Fibroblast of skin of right quadriceps (primary cell): ENCODE measurements at regions not wholly inside any gene's neighbourhood (a gene's known extent, or its start where the extent isn't known, plus 50 kb on each side); places are given as distances from the start of the nearest gene placed in this dataset.
"Not testable (repeated sequence)": the region's sequence is repeated elsewhere in the genome, so short reads cannot be mapped to it uniquely, and the experiment has no call there.

Experiments
- DNase-seq: peaks from one replicate; pipeline ENCODE4 v3.0.0-alpha.2; 2013

DNA sequence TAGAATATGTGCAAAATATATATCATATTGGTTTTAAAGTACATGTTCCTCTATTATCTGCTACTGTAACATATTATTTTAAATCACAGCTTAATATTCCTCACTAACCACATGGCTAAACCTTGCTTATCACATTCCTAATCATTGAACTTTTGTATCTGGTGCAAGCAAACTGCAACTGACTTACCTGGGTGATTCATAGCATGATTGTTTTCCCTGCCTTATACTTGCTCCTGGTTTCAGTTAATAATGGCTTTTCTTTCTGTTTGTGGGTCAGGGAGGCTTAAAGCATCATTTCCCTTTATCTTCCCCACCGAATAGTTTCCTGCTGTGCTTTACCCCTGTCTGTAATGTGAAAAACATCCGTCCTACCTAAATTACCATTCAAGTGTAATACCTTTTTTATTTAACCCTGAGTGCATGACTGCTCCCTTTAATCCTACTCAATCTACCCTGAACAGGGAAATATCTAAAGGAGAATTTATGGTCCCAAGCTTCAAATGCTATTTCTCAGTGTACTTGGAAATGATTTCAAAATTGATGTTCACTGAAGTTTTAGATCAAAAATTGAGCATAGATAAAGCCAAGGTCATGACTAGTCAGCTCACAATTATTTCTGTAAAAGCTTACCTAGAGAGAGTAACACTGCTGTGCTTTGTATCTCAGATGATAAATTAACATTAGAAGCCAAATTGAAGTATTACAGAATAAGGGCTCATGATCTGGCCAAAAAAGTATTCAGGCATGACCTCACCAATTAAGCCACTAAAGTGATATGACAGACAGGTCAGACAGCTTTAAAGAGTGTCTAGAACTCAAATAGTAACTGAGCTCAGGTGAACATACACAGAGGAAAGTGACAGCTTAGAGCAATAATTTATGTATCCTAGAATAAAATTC, 507.1 kb downstream of the BRINP3 start:
- no peak for DNase-seq

DNA sequence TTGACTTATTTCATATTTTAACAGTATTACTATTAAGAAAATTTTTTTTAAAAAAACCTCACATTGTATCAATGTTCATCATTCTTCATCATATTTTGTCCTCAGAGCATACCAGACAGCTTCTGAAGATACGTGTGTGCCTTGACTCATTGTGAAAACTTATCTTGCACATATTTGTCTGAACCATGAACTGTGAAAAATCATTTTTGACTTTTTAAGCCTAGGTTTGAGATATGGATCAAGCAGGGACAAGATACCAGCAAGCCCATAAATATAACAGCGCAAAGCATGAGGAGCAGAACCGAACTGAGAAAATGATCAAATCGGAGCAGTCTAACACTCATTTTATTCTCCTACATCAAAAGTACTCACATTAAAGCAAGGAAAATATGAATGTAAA, 506.0 kb downstream of the BRINP3 start:
- no peak for DNase-seq

DNA sequence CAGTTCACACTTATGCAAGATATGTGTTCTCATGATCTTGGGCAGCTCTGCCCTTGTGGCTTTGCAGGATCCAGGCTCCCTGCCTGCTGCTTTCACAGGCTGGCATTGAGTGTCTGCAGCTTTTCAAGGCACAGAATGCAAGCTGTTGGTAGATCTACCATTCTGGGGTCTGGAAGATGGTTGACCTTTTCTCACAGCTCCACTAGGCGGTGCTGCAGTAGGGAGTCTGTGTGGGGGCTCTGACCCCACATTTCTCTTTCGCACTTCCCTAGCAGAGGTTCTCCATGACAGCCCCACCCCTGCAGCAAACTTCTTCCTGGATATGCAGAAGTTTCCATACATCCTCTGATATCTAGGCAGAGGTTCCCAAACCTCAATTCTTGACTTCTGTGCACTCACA, 500.5 kb downstream of the BRINP3 start:
- no peak for DNase-seq

DNA sequence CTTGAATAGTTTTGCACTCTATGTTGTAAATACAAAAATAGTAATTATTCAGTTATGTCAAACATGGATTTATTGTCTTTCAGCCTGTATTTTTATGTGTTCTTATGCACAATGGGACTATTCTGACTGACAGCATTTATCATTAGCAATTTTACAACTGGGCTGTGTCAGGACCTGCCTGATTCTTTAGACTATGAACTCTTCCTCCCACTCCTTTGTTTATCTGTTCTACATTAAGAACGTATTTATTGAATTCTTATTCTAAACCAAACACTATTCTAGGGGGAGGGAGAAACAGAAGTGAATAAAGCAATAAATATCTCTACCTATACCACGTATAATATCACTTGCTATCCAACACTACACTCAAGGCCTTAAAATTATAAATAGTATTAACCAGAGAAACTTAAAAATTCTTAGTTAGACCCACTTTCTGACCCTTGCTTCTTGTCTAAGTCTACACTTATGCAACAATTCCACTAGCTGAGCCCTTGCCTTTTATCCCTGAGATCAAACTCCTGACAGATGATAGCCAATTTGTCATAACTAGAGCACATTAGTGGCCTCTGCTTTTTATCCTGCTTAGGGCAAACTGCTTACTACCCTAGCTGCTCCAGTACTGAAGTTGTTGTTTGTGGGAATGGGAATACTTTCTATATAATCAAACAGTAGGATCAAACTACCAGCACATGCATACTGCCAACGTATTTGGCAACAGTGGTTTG, 494.3 kb downstream of the BRINP3 start:
- DNase-seq, result no peak

DNA sequence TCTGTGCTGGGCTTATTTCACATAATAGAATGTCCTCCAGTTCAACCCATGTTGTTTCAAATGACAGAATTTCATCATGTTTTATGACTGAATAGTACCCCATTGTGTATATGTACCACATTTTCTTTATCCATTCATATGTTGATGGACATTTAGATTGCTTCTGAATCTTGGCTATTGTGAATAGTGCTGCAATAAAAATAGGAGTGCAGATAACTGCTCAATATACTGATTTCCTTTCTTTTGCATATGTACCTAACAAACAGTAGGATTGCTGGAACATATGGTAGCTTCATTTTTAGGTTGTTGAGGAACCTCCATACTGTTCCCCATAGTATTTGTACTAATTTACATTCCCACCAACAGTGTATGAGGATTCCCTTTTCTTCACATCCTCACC, 491.1 kb downstream of the BRINP3 start:
- DNase-seq, result no peak

DNA sequence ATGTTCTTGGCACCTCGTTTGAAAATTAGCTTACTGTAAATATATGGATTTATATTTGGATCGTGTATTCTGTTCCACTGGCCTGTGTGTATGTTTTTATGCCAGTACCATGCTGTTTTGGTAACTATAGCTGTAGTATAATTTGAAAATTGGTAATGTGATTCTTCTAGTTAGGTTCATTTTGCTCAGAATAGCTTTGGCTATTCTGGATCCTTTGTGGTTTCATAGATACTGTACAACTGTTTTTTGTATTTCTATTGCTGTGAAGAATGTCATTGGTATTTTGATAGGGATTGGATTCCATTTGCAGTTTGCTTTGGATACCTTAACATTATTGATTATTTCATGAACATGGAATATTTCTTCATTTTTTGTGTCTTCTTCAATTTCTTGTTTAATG, 490.2 kb downstream of the BRINP3 start:
- DNase-seq, result no peak

DNA sequence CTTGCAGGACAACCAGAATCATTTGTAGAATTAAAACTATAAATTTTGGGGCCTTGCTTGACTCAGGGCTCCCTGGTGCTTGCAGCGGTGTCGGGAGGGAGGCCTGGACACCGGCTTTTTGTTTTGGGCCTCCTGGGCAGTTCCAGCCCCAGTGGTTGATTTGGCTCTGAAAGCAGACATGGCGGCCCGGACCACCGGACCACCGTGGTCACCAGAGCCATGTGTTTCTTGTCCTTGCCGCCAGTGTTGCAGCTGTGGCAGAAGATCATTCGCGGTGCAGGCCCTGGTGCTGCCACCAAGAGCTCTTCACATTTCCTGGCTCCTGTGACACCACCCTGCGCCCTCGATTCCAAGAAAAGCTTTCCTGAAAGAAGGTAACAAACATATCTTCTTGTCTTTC, 484.8 kb downstream of the BRINP3 start:
- no peak for DNase-seq

DNA sequence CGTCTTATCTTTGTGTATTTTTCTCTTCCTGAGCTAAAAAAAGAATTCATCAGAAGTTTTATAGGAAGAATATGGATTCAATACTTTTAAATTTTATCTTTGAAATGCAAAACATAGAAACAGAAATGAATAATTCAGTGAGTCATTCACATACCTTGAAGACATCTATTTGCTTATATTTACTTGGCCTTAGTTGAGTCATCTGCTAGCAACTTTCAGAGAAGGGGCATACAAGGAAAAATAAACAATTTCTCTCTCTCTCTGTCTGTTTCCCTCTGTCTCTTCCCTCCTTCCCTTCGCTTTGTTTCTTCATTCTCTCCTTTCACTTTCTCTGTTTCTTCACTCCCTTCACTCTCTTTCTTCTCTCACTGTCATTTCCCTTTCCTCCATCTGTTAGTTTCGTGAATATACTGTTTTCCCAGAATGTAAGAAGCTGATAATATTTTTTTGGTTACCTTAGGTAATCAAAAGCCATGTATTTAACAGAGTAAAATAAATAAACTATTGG, 477.2 kb downstream of the BRINP3 start:
- DNase-seq, result peak; percentile 10

DNA sequence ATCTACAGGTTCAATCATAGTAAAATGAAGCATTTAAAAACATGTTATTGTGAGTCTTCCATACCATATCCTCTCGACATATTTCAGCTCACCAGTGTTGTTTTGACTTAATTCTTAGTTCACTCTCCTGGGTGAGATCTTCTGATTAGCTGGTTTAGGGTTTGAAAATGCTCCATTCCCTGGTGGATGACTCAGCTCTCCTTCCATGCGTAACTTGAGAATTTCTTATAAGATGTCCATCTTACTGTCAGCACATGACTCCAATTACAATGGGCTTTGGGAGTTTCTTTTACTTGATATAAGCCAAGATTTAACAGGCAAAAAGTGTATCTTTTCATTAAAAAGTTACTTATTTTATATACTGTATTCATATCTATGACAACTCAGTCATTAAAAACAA, 476.5 kb downstream of the BRINP3 start:
- DNase-seq, result peak; percentile 50

DNA sequence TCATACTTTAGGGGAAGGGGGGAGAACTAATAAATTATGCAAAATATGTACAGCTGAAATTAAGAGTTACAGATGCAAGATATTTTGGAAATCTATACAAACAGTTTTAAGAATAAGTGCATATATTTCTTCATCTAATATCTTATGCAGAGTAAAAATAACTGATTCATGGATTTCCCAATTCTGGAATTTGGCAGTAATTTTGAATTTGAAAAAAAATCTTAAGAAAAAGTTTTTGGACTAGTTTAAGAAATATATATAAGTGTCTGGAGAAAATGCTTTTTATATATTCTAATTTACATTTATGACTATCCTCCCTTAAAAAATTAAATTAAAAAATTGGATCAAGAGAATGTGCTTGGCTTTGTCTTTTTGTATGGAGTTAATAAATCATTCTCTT, 474.3 kb downstream of the BRINP3 start:
- no peak for DNase-seq

DNA sequence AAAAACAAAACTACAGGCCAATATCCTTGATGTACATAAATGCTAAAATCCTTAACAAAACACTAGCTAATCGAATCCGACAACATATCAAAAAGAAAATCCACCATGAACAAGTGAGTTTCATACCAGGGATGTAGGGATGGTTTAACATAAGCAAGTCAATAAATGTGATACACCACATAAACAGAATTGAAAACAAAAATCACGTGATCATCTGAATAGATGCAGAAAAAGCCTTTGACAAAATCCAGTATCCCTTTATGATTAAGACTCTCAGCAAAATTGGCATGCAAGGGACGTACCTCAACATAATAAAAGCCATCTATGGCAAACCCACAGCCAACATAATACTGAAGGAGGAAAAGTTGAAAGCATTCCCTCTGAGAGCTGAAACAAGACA, 466.1 kb downstream of the BRINP3 start:
- DNase-seq, result no peak

DNA sequence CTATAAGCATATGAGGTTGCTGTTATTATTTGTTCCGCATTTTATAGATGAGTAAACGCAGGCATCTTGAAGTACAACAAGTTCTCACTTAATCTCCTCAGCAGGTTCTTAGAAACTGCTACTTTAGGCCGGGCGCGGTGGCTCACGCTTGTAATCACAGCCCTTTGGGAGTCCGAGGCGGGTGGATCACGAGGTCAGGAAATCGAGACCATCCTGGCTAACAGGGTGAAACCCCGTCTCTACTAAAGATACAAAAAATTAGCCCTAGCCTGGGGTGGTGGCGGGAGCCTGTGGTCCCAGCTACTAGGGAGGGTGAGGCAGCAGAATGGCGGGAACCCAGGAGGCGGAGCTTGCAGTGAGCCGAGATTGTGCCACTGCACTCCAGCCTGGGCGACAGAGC, 458.5 kb downstream of the BRINP3 start:
- not testable (repeated sequence) for DNase-seq

DNA sequence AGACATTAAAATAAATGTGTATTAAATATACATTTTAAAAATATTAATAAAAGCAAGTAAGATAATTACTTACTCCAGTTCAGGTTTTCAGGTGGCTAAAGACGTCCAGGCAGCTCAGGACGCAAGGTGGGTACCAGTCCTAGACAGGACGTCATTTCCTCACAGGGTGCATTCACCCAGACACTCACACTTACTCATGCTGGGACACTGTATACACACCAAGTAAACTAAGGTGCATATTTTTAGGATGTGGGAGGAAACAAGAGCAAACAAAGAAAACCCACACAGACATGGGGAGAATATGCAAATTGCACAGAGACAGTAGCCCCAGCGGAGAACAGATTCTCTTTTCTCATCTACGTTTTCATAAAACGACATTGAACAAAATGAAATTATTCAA, 457.9 kb downstream of the BRINP3 start:
- no peak for DNase-seq

DNA sequence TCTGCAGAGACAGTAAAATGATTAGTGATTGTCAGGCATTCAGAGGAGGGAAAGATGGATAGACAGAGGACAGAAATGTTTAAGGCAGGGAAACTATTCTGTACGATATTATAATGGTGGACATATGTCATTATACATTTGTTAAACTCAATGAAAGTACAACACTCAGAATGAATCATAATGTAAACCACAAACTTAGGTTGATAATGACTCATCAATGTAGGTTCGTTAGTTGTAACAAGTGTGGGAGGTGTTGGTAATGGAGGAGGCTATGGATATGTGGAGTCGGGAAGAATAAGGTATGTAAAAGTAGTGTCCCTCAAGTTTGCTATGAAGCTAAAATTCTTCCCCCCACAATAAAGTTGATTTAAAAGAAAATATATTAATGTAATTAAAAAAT, 455.0 kb downstream of the BRINP3 start:
- DNase-seq, result peak; percentile 13

DNA sequence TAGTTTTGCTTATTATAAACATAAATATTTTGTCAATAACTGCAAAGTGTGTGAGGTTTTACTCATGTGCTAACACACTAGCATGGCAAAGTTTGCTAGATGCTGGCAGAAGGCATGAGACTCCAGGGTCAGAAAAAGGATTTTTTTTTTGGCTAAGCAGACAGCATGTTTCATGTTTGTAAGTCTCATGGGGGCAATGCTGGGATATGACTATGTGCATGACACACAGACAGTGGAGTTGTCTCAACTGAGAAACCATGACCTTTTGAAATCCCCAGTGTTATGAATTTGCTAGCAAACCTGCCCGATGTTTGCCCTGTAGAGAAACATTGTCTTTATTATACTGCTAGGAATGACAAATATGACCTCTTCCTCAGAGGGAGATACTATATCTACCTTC, 448.2 kb downstream of the BRINP3 start:
- no peak for DNase-seq

DNA sequence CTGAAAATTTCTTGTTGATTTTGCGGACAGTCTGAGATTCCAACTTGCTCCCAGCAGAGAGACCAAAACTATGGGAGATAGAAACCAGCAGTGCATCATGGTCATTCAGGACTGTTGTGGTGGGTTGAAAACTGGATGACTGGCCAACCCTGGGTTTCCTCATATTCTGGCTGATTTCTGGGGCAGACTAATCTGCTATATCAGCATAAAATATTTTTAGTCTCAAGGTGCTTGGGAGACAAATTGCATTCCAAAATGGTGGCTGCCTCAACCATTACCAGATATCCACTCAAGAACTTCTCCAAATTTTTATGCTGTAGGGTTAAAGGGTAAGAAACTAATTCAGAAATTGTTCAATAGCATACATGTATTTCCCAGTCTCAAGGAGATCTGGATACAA, 434.0 kb downstream of the BRINP3 start:
- no peak for DNase-seq

DNA sequence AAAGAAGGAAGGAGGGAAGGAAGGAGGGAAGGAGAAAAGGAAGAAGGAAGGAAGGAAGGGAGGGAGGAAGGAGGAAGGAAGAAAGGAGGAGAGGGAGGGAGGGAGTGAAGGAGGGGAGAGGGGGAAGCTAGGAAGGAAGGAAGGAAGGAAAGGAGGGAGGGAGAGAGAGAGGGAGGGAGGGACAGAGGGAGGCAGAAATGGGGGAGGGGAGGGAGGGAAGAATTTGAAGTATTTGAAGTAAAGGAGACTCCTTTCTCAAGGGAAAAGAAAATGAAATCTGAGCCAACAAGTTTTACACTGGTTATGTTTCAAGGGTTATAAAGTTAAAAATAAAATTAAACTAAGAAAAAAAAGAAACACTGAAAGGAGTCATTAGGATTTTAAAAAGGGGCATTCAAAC, 431.4 kb downstream of the BRINP3 start:
- peak; percentile 0 for DNase-seq
